GM12874 (cell line): ENCODE measurements at regions not wholly inside any gene's neighbourhood (a gene's known extent, or its start where the extent isn't known, plus 50 kb on each side); places are given as distances from the start of the nearest gene placed in this dataset.

Experiments
- TF ChIP-seq, protein P1 (sequence below): IDR thresholded peaks from 2 replicates; pipeline ENCODE4 v1.5.1; 2011; ENCODE audit warnings: low read depth, mild to moderate bottlenecking, control low read depth, low read length, moderate library complexity; ENCODE audit not compliant: insufficient read depth

DNA sequence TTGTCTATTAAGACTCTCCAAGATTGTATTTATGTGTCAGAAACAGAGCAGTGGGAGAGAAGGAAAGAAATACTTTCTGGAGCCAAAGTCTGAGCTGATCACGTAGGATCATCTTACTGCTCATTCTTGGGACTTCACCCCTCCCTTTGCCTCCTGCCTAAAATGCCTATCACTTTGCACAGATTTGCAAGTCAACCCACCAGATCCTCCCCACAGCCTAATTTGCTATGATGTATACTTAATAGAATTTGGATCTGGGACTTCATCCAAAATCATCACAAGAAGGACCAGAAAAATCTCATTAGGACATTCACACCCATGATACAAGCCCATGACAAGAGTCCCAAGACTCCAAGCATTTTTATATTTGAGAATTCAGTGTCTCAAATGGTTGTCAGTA, 290.2 kb downstream of the FBXW7 start:
- TF ChIP-seq, protein P1, sequence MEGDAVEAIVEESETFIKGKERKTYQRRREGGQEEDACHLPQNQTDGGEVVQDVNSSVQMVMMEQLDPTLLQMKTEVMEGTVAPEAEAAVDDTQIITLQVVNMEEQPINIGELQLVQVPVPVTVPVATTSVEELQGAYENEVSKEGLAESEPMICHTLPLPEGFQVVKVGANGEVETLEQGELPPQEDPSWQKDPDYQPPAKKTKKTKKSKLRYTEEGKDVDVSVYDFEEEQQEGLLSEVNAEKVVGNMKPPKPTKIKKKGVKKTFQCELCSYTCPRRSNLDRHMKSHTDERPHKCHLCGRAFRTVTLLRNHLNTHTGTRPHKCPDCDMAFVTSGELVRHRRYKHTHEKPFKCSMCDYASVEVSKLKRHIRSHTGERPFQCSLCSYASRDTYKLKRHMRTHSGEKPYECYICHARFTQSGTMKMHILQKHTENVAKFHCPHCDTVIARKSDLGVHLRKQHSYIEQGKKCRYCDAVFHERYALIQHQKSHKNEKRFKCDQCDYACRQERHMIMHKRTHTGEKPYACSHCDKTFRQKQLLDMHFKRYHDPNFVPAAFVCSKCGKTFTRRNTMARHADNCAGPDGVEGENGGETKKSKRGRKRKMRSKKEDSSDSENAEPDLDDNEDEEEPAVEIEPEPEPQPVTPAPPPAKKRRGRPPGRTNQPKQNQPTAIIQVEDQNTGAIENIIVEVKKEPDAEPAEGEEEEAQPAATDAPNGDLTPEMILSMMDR, result no peak

DNA sequence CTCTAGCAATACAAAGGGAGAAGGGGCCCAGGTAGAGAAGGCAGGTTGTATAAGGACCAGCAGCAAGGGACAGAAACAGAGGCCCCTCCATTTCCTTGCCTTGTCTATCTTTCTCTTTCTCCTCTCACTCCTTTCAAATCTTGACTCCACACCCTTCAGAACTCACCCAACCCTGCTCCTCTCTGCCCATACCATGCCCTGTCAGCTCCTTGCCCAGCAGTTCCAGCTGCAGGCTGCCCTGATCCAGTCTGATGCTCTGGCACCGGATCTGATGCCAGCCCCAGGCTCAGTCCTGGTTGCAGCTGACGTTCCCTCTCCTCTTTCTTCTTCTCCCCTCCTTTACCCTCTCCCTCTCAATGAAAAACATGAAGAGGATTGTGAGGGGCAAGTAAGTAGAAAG, 291.2 kb downstream of the FBXW7 start:
- TF ChIP-seq, protein P1, result no peak

DNA sequence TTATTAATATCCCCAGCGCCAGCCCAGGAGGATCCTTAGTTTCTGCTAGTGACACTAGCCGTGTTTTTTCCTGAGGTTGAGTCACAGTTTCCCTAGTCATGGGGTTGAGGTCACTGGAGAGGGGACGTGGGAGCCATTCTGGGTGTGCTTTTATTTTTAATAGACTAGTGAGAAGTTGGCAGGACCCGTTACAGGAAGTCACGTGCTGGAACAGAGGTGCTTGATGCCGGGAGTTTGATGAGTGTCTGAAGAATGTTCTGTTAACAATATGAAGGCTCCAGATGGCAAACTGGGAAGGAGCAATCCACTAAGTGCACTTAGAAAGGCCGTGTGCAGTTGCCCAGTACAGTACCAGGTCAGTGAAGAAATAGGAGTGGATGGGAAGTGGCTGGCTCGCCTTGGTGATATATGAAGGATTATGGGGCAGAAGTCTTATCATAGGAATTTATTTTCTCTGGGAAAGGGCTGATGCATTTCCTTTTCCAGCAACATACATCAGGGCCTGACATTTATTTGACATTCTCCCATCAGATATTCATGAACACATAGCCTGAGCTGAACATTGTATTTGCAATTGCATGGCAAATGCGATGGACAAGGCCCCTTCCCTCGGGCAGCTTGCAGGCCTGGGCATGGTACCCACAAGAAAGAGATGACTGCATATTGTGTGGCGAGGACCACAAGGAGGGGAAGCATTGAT, 291.8 kb downstream of the FBXW7 start:
- TF ChIP-seq, protein P1, result no peak

DNA sequence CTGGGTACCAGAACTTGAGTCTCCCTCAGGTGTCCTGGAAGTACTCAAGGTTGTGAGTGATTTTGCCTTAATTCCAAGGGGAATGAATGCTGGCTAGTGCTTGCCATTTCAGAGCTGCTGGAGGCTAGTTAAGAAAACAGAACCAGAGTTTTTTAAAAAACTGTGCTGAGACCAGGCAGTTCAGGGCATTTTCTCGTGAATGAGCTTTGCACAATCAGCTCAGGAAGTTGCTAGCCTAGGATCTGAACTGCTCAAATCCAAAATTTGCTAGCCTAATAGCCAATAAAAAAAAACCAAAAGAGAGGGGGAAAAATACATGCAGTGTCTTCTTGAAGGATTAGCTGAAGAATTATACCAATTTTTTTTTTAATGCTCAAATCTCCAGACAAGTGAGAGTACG, 292.7 kb downstream of the FBXW7 start:
- TF ChIP-seq, protein P1, result no peak

DNA sequence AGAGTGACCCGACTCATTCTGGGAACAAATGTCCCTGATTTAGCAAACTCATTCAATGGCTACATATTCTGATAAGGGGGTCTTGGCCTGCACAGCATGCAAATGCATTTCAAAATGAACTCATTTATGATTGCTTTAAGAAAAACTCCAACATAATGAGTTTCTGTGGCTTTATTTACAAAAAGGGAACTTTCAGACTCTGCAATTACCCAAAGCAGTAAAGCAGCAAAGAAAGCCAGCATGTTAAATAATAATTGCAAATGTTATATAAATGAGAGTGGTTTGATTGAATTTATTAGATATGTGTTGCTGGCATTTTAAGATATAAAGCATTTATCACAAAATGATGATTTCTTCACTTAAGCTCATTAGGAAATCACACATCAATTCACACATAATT, 295.7 kb downstream of the FBXW7 start:
- TF ChIP-seq, protein P1, result no peak

DNA sequence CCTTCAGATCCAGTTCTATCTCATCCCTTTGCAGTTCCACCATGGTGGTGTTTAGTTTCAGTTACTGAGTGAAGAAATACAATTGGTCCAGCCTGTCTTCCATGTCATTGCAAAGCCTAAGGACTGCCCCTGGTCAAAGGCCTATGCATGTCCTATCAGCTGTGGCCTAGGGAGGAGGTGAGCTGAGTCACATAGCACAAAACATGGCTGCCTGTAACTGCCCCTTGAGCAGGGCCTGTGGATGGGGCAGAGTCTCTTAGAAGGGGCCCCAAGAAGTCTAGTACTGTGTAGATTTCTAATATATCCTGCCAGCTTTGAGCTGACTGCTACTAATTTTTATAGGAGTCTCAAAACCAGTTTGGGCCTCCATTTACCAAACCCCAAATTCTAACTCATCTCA, 296.7 kb downstream of the FBXW7 start:
- TF ChIP-seq, protein P1, result no peak

DNA sequence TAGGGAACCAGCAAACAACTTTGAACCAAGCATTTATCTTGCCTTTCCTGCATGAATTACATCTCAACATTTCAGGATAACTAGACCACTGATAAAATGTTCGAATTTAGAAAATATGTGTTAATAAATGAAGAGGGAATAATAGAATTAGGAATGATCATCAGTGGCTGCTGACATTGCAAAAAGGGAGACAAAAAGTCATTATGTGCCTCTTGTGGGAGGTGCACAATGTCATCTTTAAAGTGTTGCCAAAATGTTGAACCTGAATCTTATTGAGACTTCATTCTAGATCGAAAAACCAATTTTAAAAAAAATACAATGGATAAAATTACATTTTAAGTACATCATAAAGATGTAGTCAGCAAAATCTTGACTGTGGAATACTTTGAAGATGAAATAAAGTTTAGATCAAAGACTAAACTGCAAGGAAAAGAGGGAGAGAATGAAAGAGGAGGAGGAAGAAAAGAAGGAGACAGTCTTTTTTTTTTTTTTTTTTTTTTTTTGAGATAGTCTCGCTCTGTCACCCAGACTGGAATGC, 299.3 kb downstream of the FBXW7 start:
- TF ChIP-seq, protein P1, result no peak
